Panc1 (cell line): ENCODE measurements at regions not wholly inside any gene's neighbourhood (a gene's known extent, or its start where the extent isn't known, plus 50 kb on each side); places are given as distances from the start of the nearest gene placed in this dataset.

Experiments
- ATAC-seq: fragments of 200-7000 bp; cut with Tn5 transposase; 2 replicates; pipeline ENCODE4 v1.9.1; 2020; ENCODE audit warnings: mild to moderate bottlenecking, moderate library complexity
- BruUV-seq: library from RNA; stranded (reverse); fragments of 400-500 nt; replicated peaks from 2 replicates; lab custom pipeline; 2021; lab: Mats Ljungman, UMichigan
- CTCF ChIA-PET: fragments of 300-600 bp; sonication (Branson Sonifier 250); formaldehyde crosslinking; loops from one replicate; lab custom pipeline; 2022; ENCODE audit warnings: antibody characterized with exemption; lab: Charles Lee
- POLR2A ChIA-PET: fragments of 300-600 bp; sonication (Branson Sonifier 250); formaldehyde crosslinking; loops from one replicate; lab custom pipeline; 2022; ENCODE audit warnings: antibody characterized with exemption; lab: Charles Lee
- DNase-seq: peaks from one replicate; pipeline ENCODE4 v3.0.0-alpha.2; 2010; ENCODE audit warnings: low read depth, low spot score
- H3K27ac ChIP-seq: 2 replicates; pipeline ENCODE4 v1.5.1; 2011; ENCODE audit warnings: mild to moderate bottlenecking, low read length, inconsistent platforms
- H3K27me3 ChIP-seq: fragments of 200-500 bp; sonication (Bioruptor generic); 2 replicates; pipeline ENCODE4 v1.6.0; 2014; ENCODE audit warnings: low read length, inconsistent platforms; ENCODE audit not compliant: control insufficient read depth, insufficient read depth
- H3K36me3 ChIP-seq: fragments of 200-500 bp; sonication (Bioruptor generic); 2 replicates; pipeline ENCODE4 v1.5.1; 2014; ENCODE audit warnings: inconsistent platforms, mild to moderate bottlenecking, low read length, moderate library complexity; ENCODE audit not compliant: control insufficient read depth, insufficient read depth
- H3K4me1 ChIP-seq: 2 replicates; pipeline ENCODE4 v1.5.1; 2011; ENCODE audit warnings: inconsistent platforms, mild to moderate bottlenecking, low read length, moderate library complexity; ENCODE audit not compliant: control insufficient read depth, insufficient read depth
- H3K4me3 ChIP-seq, 2 experiments: 2 replicates each; pipeline ENCODE4 v1.5.1; 2011 to 2012; ENCODE audit warnings: low read depth in 2 of 2, low read length in 2 of 2, mild to moderate bottlenecking in 2 of 2, inconsistent platforms in 1 of 2, moderate library complexity in 1 of 2
- H3K9me3 ChIP-seq: fragments of 200-500 bp; sonication (Bioruptor generic); 2 replicates; pipeline ENCODE4 v1.5.1; 2014; ENCODE audit warnings: low read depth, mild to moderate bottlenecking, inconsistent platforms, low read length, moderate library complexity; ENCODE audit not compliant: control insufficient read depth, insufficient read depth
- CTCF ChIP-seq: fragments of 450-650 bp; IDR thresholded peaks from 2 replicates; pipeline ENCODE4 v1.5.1; 2017; ENCODE audit warnings: mild to moderate bottlenecking
- POLR2AphosphoS5 ChIP-seq: IDR thresholded peaks from 2 replicates; pipeline ENCODE4 v1.6.1; 2012; ENCODE audit warnings: mild to moderate bottlenecking, low read depth, low read length, moderate library complexity
- REST ChIP-seq, 2 experiments: IDR thresholded peaks; 2 replicates each; pipeline ENCODE4 v1.6.1; 2011 to 2012; ENCODE audit warnings: low read depth in 2 of 2, control low read depth in 1 of 2, low read length in 1 of 2, mild to moderate bottlenecking in 1 of 2, moderate library complexity in 1 of 2; ENCODE audit not compliant: insufficient read depth in 1 of 2
- SIN3A ChIP-seq: IDR thresholded peaks from 2 replicates; pipeline ENCODE4 v1.6.1; 2012; ENCODE audit warnings: low read depth, mild to moderate bottlenecking, low read length, moderate library complexity, borderline replicate concordance; ENCODE audit not compliant: insufficient read depth
- TCF7L2 ChIP-seq: IDR thresholded peaks from 2 replicates; pipeline ENCODE4 v1.6.1; 2011; ENCODE audit warnings: mild to moderate bottlenecking, low read depth, low read length, inconsistent platforms
- in situ Hi-C: cut with HindIII; loops from 2 replicates; pipeline ENCODE4 v1.10.0; 2016; ENCODE audit warnings: low sequenced_read_pairs, low pct_unique_long_range_greater_than_20kb
- intact Hi-C: fragments of 100-400 bp; cut with micrococcal nuclease; formaldehyde crosslinking; loops from one replicate; pipeline ENCODE4 v1.10.0; 2022; ENCODE audit not compliant: unreplicated experiment

- Histone ChIP-seq H3K4me1 (no peaks in the 10 kb centered on the region), H3K4me3 (no peak overlapping the region), H3K9me3 (no peaks in the 10 kb centered on the region), H3K27ac (no peak overlapping the region), H3K36me3 (no peaks in the 10 kb centered on the region), H3K27me3 (peaks cover 6% of the 10 kb centered on the region)
- BruUV-seq: no TSS peak
- TF ChIP-seq SIN3A: no peak
- no peak for TF ChIP-seq TCF7L2
- no peak for TF ChIP-seq CTCF
- no peak for TF ChIP-seq REST (IDR thresholded peaks at IDR 0.05; ENCODE audit: insufficient read depth in 1 of 2, low read depth in 2 of 2, low read length in 1 of 2)
- no peak for TF ChIP-seq POLR2AphosphoS5
- DNase-seq (no peak), ATAC-seq (no peak)
- ChIA-PET POLR2A (no interaction called here), CTCF (no interaction called here)
- in situ Hi-C loops (no loop called here), intact Hi-C loops (no loop called here)
These were observed 213.8 kb downstream of the ARRDC4 start for GRCh38 chr15:98174286-98174685.

GRCh38 chr15:98174841-98175240 lies 214.3 kb downstream of the ARRDC4 start:
- no TSS peak for BruUV-seq
- DNase-seq (no peak), ATAC-seq (no peak)
- in situ Hi-C loops (no loop called here), intact Hi-C loops (loop anchor here (5.0 kb wide), 2 partner anchors 117 to 268 kb away; no protein-coding TSS in a partner anchor)
- CTCF ChIA-PET: no interaction called here
- no peaks in the 10 kb centered on the region for H3K4me1 ChIP-seq
- no peaks in the 10 kb centered on the region for H3K36me3 ChIP-seq
- H3K4me3 ChIP-seq: no peak overlapping the region
- no peak for TF ChIP-seq CTCF
- TF ChIP-seq SIN3A: no peak
- no peak for TF ChIP-seq REST (IDR thresholded peaks at IDR 0.05; ENCODE audit: insufficient read depth in 1 of 2, low read depth in 2 of 2, low read length in 1 of 2)
- TF ChIP-seq TCF7L2: no peak
- no peak for TF ChIP-seq POLR2AphosphoS5
- H3K27ac ChIP-seq: no peak overlapping the region
- H3K9me3 ChIP-seq: no peaks in the 10 kb centered on the region
- H3K27me3 ChIP-seq: peaks cover 6% of the 10 kb centered on the region
- POLR2A ChIA-PET: no interaction called here
